NCI-H748 (cell line): ENCODE measurements at regions not wholly inside any gene's neighbourhood (a gene's known extent, or its start where the extent isn't known, plus 50 kb on each side); places are given as distances from the start of the nearest gene placed in this dataset.
"Not testable (repeated sequence)": the region's sequence is repeated elsewhere in the genome, so short reads cannot be mapped to it uniquely, and the experiment has no call there.

ENCODE experiments used
- DNase-seq: peaks from one replicate; lab custom pipeline; 2025; ENCODE audit not compliant: unreplicated experiment; lab: John Stamatoyannopoulos, UW

- DNase-seq: no peak
Observed at GRCh38 chr5:91491229-91491628, 108.1 kb upstream of the ARRDC3 start.

GRCh38 chr5:91490316-91490715 is 107.2 kb upstream of the ARRDC3 start:
- no peak for DNase-seq

- peak; percentile 61 for DNase-seq
Observed at GRCh38 chr5:91487420-91487819, 104.3 kb upstream of the ARRDC3 start.

DNA sequence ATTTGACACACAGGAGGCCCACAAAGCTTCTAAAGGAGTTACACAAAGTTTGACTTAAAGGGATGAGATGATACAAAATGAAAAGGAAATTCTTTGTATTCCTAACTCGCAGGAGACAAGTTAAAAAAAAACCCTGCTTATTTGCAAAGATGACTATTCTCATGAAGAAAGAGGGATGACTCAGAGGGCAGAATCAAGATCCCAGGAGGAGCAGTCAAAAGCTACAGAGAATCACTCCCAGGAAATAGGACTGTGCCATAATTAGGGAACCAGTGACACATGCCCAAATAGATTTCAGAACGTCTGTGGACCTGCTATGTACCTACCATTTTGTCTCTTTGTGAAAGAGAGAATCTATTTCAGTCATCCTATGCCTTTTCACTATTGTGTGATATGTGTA is 103.5 kb upstream of the ARRDC3 start:
- no peak for DNase-seq

DNA sequence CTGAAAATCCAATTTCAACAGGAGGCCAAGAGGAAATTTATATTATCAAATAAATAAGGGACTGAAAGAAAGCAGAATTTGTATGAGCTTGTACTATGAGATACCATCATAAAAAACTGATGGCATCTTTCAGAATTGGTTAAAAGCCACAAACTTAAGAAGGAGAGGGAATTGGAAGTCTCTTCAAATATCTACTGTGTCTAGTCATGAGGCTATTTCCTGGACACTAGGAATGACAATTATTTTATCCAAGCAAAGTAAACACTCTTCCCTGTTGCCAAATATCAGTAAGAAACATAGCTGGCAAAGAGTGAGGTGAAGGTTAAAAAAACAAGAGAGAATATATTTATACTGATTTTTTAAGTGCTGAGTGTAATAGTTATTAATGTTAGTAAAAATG is 101.5 kb upstream of the ARRDC3 start:
- no peak for DNase-seq

DNA sequence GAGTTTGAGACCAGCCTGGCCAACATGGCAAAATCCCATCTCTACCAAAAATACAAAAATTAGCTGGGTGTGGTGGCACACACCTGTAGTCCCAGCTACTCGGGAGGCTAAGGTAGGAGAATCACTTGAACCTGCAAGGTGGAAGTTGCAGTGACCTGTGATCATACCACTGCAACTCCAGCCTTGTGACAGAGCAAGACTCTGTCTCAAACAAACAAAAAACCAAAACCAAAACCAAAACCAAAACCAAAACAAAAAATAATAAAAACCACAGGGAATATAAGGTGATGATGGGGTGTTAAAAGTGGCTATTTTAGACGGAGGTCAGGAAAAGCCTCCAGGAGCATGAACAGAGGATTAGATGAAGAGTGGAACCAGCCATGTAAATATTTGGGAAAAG is 96.3 kb upstream of the ARRDC3 start:
- DNase-seq: not testable (repeated sequence)

GRCh38 chr5:91478096-91478495 is 95.0 kb upstream of the ARRDC3 start:
- DNase-seq: no peak

DNA sequence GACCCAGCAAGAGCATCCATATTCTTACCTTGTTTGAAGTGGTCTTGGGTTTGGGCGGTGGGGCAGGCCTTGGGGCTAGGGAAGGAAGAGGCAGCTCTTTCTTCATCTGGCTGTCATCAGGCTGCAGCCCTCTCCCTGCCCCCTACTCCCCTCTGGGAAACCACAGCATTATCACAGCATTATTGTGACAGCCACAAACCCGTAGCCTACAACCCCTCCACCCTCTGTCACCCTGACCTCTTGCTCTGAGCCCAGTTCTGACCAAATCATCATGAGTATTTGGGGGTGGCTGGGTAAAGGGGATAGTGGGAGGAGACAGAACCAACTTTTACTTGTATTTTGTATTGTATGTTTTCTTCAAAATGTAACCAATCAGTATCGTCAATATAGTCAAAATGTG is 94.3 kb upstream of the ARRDC3 start:
- no peak for DNase-seq

- DNase-seq: no peak
Observed at GRCh38 chr5:91474201-91474600, 91.1 kb upstream of the ARRDC3 start.

DNA sequence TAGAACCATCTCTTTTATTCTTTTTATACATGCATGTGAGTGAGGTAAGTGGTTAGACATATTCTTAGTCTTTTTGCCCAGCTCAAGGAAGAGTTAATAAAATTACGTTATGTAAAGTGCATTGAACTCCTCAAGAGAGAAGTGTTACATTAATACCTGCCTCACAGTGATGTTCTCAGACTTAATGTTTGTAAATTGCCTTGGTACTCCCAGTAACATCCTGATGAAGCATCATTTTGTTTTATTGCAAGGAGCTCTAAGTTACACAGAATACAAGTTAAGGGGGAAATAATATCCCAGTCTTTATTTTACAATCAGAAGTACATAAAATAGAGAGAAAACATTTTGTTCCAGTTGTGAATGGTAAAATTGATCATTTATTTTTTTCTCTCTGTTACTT is 89.5 kb upstream of the ARRDC3 start:
- DNase-seq: no peak

- no peak for DNase-seq
Observed at GRCh38 chr5:91469517-91470165, 86.5 kb upstream of the ARRDC3 start.

DNA sequence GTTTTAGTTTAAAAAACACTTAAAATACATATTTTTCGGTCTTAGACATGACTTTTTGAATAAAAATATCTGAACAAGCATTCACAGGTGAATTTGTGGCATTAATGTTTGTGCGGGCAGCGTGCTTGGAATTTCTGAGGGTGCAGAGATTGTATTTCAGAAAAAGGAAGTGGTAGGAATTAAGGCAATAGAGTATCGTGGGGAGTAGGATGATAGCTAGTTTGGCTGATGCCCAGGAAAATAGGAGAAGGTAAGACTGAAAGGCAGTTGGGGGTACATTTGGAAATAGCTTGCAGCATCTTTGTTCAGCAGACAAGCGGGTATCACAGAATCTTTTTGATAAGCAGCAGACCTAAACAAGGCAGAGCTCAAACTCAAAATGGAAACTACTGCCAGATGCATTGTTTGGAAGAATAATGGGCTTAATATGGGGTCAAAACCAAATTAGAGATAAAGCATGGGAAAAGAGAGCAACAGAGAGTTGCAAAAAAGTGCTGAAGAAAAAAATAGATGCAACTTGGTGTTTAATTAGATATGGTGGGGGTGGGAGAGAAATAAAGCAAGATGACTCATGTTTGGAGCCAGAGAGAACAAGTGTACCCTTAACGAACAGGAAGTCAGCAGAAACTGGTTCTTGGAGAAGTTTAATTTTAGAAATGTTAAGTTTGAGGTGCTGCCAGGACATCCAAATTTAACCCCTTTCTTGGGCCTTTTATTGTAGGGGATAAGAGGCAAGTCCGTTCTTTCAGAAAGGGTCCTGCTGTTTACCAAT is 85.7 kb upstream of the ARRDC3 start:
- DNase-seq: no peak

DNA sequence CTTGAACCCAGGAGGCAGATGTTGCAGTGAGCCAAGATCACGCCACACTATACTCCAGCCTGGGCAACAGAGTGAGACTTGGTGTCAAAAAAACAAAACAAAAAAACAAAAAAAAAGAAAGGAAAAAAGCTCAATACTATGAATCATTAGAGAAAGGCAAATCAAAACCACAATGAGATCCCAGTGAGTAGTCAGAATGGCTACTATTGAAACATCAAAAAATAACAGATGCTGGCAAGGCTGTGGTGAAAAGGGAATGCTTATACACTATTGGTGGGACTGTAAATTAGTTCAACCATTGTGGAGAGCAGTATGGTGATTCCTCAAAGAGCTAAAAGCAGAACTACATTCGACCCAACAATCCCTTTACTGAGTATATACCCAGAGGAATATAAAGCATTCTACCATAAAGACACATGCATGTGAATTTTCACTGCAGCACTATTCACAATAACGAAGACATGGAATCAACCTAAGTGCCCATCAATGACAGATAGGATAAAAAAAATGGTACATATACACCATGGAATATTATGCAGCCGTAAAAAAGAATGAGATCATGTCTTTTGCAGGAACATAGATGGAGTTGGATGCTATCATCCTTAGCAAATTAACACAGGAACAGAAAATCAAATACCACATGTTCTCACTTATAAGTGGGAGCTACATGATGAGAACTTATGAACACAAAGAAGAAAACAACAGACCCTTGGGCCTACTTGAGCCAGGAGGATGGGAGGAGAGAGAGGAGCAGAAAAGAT is 81.9 kb upstream of the ARRDC3 start:
- DNase-seq: no peak

- no peak for DNase-seq
Observed at GRCh38 chr5:91457681-91458058, 74.6 kb upstream of the ARRDC3 start.

DNA sequence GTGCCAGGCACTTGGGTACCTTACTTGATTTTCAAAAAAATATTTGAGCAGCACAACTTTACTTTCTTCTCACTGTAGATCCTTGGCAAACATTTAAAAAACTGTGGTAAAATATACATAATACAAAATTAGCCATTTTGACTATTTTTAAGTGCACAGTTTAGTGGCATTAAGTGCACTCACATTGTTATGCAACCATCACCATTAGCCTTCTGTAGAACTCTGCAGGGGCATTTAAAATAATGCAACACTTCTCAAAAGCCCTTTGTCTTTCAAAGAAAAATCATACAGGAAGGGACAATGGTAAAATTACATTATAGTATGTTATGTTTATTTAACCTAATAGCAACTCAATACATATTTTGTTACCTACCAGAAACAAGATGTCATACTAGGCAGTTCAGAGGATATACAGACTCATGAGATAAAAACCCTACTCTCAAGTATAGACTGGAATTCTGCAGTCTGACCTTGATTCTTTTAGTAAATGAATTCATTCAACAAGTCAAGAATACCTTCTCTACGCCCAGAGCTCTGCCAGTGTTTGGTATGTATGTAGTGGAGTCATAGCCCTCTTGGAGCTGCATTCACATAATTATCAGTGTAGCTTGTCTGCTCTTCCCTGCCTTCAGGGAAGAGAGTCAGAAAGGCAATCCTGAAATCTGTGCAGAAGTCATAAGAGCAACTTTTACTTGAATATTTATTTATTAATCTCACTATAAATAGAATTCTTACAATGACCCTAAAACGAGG is 74.0 kb upstream of the ARRDC3 start:
- no peak for DNase-seq

DNA sequence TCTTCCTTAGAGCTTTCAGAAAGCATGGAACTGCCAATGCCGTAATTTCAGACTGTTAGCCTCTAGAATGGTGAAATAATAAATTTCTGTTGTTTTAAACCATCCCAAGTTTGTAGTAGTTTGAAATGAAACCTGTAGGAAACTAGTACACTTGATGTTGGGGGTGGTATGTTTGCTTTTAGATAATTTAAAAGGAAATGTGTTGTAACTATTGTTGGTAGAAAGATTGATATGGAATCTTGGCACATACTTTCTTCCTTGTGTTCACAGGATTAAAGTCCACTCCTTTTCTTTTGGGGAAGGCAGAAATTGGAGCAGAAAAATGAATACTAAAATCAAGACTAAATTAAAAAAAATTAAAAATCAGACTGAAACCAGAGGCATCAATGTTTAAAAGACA is 66.0 kb upstream of the ARRDC3 start:
- no peak for DNase-seq

- not testable (repeated sequence) for DNase-seq
Observed at GRCh38 chr5:91448079-91448478, 65.0 kb upstream of the ARRDC3 start.

DNA sequence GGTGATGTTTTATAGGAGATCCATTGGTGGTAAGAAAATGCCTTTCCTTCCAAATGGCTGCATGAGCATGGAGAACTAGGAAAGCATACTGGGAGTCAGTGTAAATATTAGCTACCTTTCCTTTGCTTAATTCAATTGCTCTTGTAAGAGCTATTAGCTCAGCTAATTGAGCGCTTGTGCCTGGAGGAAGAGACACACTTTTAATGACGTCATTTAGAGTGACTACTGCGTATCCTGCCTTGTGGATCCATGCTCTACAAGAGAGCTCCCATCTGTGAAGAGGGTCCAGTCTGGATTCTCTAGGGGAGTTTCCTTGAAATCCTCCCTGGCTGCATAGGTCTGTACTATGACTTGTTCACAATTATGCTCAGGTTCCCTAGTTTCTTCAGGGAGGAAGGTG is 63.8 kb upstream of the ARRDC3 start:
- DNase-seq: peak; percentile 18

- no peak for DNase-seq
Observed at GRCh38 chr5:91443761-91444467, 60.8 kb upstream of the ARRDC3 start.

- no peak for DNase-seq
Observed at GRCh38 chr5:91443023-91443422, 59.9 kb upstream of the ARRDC3 start.

DNA sequence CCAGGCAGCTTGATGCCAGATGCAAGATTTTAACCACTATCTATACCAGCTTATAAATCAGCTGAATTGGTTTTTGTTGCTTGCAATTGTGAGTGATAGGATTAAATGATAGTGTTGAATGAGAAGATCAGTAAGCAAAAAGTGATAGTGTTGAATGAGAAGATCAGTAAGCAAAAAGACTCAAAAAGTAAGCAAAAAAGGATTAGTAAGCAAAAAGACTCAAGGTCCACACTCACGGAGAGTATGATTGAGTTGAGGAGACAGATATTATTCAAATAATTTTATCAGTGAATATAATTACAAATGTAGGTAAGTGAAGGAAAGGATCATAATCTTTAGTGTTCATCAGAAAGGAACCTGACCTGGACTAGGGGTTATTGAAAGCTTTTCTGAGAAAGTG is 58.0 kb upstream of the ARRDC3 start:
- DNase-seq: no peak
